ENCODE measurements at regions not wholly inside any gene's neighbourhood (a gene's known extent, or its start where the extent isn't known, plus 50 kb on each side); places are given as distances from the start of the nearest gene placed in this dataset.
A peak's percentile ranks its signal among the peaks of the same experiment; 100 is the strongest.
"Not testable (repeated sequence)": the region's sequence is repeated elsewhere in the genome, so short reads cannot be mapped to it uniquely, and the experiment has no call there.

DNA sequence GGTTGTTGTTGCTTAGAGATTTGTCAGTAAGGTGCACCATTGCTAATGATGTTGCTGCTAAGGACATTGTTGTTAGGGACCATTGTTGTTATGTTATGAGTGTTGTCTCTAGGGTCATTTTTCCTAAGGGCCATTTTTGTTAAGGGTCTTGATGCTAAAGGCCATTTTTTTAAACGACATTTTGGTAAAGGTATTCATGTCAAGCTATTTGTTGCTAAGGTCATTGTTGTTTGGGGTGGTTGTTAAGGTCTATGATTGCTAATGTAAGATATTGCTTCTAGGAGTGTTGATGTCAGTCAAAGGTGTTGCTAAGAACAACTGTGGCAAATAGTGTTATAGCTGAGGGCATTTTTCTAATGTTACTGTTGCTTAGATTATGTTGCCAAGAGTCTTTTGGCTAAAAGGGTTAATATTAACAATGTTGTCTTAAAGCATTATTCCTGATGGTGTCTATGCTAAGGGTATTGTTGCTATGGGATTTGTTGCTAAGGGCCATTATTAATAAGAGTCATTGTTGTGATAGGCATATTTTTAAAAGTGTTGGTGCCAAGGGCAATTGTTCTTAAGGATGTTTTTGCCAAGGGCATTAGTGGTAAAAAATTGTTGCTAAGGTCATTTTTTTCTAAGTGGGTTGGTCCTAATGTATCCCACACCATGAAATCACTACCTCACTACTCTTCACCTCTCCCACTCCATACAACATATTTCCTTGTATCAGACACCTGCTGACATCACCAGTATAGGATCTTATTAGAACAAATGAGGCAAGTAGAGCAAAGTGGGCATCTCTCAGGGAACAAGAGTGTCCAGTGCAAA lies 56.2 kb downstream of the SPATA31A6 start:
- DNase-seq (ENCODE audit: low read depth), result peak; percentile 70

DNA sequence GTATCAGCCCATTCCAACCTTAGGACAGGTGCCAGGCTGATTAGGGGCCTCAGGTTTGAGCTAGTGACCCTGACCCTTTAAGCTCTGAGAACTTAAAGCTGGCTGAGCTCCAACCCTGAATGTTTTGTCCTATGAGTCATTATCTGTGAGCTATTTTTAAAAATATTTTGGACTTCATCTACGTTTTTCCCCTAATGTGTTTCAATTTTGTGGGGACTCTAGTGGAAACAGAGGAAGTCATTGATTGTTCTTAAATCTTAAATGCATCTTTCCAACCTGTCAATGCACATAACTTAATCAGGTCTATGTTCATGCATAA lies 56.8 kb downstream of the SPATA31A6 start:
- peak; percentile 70 for DNase-seq (ENCODE audit: low read depth)

DNA sequence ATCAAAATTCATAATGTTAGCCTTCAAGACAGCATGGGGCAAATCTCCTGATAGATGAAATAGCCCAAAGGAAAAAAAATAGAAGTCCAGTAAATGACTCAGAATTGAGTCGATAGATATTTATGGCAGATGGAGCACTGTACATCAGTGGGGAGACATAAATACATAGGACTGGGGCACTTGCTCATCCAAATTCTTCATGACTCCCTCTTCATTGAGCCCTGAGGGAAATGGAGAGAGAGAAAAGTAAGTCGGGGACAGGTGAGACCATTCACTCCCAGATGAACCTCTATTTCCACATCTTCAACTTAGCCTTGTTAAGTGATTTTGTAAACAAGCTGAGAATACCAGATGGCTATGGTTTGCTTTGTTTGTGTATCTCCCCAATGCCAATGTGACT lies 59.8 kb downstream of the SPATA31A6 start:
- peak; percentile 37 for DNase-seq (ENCODE audit: low read depth)

DNA sequence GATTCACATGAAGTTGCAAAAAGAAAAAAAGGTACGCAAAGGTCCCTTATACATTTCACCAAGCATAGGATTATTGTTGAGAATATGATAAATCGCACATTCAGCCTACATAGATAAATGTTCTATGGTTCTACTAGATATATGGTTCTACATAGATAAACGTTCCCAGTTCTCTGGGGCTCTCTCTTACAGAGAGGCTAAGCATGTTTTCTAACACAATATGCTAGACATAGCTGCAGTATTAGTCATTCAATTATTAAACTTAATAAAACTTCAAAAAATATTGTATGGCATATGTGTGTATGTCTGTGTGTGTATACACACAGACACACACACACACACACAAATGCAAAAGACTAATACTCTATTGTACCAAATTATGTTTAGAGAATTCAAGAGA lies 60.4 kb downstream of the SPATA31A6 start:
- DNase-seq (ENCODE audit: low read depth), result not testable (repeated sequence)

DNA sequence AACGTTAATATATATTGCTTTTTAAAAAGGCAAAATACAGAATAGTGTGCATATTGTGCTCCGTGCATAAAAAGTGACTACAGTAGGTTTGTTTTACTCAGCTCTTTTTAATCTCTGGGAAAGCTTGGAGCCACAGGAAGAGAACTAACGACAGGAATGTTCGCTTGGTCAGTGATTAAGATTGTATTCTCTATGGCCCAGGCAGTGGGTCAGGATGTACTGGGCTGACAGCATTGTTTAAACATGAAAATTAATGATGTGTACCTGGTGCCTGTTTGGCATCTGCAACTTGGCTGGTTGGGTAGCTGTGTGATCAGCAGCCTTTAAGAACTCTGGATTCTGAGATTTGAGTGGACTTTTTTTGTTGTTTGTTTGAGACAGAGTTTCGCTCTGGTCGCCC lies 85.3 kb downstream of the SPATA31A6 start:
- DNase-seq (ENCODE audit: low read depth), result peak; percentile 47

DNA sequence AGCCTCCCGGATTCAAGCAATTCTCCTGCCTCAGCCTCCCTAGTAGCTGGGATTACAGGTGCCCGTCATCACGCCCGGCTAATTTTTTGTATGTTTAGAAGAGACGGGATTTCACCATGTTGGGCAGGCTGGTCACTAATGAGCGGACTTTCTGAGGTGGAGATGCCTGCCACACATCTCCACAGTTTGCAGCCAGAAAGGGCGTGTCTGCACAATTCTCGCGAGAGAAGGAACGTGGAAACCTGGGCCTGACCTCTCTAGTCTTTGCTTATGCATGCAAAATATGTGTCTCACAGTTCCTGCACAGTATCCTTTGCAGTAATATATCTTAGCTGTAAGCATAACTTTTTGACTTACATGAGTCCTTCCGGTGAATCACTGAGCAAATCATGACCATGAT lies 85.7 kb downstream of the SPATA31A6 start:
- peak; percentile 30 for DNase-seq (ENCODE audit: low read depth)

GRCh38 chr9:42273191-42273590 lies 89.7 kb downstream of the SPATA31A6 start:
- DNase-seq (ENCODE audit: low read depth), result not testable (repeated sequence)

DNA sequence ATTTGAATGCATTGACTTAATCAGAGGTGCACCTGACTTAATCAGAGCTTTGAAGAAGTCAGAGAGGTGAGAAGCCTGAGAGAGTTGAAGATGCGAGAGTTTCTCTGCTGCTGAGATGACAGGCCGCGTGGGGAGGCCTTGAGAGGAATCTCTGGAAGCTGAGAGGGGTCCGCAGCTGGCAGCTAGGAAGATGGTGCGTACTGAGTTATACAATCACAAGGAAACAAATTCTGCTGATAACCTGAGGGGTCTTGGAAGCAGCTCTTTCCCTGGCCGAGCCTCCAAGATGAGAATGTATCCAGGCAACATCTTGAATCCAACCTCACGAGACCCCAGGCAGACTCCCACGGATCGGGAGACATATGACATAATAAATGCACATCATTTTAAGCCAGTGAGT lies 91.7 kb downstream of the SPATA31A6 start:
- DNase-seq (ENCODE audit: low read depth), result no peak

GRCh38 chr9:42282531-42283178 lies 99.2 kb downstream of the SPATA31A6 start:
- peak; percentile 51 for DNase-seq (ENCODE audit: low read depth)

- DNase-seq (ENCODE audit: low read depth), result not testable (repeated sequence)
Observed at GRCh38 chr9:42283179-42283543, 99.7 kb downstream of the SPATA31A6 start.

- DNase-seq (ENCODE audit: low read depth), result not testable (repeated sequence)
Observed at GRCh38 chr9:42286145-42286845, 102.8 kb downstream of the SPATA31A6 start.

GRCh38 chr9:42288002-42288864 lies 104.8 kb downstream of the SPATA31A6 start:
- DNase-seq (ENCODE audit: low read depth), result not testable (repeated sequence)

GRCh38 chr9:42288865-42289229 lies 105.4 kb downstream of the SPATA31A6 start:
- not testable (repeated sequence) for DNase-seq (ENCODE audit: low read depth)

- DNase-seq (ENCODE audit: low read depth), result not testable (repeated sequence)
Observed at GRCh38 chr9:42300124-42300523, 116.7 kb downstream of the SPATA31A6 start.

DNA sequence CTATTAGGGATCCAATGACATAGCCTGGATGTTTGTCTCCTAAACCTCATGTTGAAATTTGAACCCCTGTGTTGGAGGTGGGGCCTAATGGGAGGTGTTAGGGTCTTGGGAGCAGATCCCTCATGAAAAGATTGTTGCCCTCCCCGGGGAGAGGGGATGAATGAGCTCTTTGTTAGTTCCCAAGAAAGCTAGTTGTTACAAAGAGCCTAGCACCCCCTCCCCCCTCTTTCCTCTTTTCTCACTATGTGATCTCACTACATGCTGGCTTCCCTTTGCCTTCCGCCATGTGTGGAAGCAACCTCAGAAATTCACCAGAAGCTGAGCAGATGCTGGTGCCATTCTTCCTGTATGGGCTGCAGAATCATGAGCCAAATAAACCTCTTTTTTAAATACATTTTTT lies 123.2 kb downstream of the SPATA31A6 start:
- not testable (repeated sequence) for DNase-seq (ENCODE audit: low read depth)

GRCh38 chr9:42307449-42307848 lies 124.0 kb downstream of the SPATA31A6 start:
- DNase-seq (ENCODE audit: low read depth), result not testable (repeated sequence)

- not testable (repeated sequence) for DNase-seq (ENCODE audit: low read depth)
Observed at GRCh38 chr9:42310972-42311371, 127.5 kb downstream of the SPATA31A6 start.

DNA sequence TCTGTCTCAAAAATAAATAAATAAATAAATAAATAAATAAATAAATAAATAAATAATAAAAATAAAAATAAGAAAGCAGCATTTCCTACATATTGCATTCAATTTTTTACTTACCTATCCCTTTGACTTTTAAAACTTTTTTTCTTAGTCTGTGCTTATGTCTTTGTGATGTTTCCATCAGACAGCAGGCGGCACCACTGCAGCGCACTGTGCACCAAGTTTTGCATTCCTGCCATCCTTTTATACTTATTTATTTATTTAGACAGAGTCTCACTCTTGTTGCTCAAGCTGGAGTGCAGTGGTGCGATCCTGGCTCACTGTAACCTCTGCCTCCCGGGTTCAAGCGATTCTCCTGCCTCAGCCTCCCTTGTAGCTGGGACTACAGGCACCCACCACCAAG lies 132.6 kb downstream of the SPATA31A6 start:
- peak; percentile 53 for DNase-seq (ENCODE audit: low read depth)

- DNase-seq (ENCODE audit: low read depth), result not testable (repeated sequence)
Observed at GRCh38 chr9:42317677-42318076, 134.2 kb downstream of the SPATA31A6 start.

GRCh38 chr9:42323084-42323809 lies 139.8 kb downstream of the SPATA31A6 start:
- not testable (repeated sequence) for DNase-seq (ENCODE audit: low read depth)

DNA sequence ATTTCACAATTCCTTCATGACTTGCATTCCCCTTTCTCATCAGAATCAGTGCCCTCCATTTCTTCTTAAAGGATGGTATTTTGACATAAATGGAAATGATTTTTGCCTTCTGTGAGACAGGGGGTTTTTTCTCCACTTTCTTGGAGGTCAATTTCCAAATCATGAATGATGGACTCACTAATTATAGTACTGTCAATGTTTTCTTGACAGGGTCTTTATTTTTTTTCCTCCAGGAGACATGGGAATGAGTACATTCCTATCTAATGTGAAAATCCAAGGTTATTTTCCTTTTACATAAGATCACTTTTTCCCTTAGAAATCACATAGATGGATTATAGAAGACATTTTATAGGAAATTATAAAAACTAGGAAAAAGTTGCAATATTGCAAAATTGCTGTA lies 141.7 kb downstream of the SPATA31A6 start:
- DNase-seq (ENCODE audit: low read depth), result not testable (repeated sequence)

All from M059J (cell line).